ENCODE measurements at regions not wholly inside any gene's neighbourhood (a gene's known extent, or its start where the extent isn't known, plus 50 kb on each side); places are given as distances from the start of the nearest gene placed in this dataset.

DNA sequence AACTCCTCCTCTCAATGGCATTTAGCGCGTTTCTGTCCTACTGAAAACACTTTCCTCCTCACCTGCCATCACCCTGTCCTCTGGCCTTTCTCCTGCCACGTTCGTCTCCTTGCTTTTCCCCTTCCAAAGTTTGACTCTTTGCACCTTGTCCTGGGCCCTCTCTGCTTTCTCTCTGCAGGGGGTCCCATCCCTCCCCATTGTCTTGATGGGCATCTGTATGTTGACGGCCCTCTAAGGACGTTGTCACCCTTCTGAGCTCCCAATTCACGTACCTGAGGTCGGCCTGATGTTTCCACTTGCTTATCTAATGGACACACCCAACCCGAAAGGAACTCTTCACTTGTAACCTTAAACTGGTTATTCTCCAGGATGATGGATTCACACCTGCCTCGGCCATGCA, 170.4 kb downstream of the WSCD1 start:
- H2BK5ac ChIP-seq (ENCODE audit: low read depth, low read length, poor library complexity, severe bottlenecking): no peak overlapping the region
- in situ Hi-C loops (cut with MboI; ENCODE audit: low sequenced_read_pairs): no loop called here
- H2AK9ac ChIP-seq (replicated peaks; ENCODE audit: low read depth, low read length, poor library complexity): no peak overlapping the region
- H2AK5ac ChIP-seq (ENCODE audit: low read depth, low read length): no peak overlapping the region
- H3K14ac ChIP-seq (replicated peaks; ENCODE audit: low read depth, low read length): no peak overlapping the region
- H2BK120ac ChIP-seq (ENCODE audit: low read depth, low read length): no peak overlapping the region
- no peak for TF ChIP-seq POLR2A (IDR thresholded peaks at IDR 0.05; ENCODE audit: low read depth, low read length)
- dilution Hi-C loops (cut with HindIII; ENCODE audit: low sequenced_read_pairs, unreplicated experiment): no loop called here
- H4K8ac ChIP-seq (ENCODE audit: low read depth in 2 of 2, low read length in 2 of 2): no peak overlapping the region
- H4K91ac ChIP-seq (ENCODE audit: insufficient read depth, low read depth, low read length): no peak overlapping the region
- no peaks in the 10 kb centered on the region for H4K20me1 ChIP-seq (ENCODE audit: insufficient read depth, low read length)
- no TSS peak for BruUV-seq (replicated peaks)
- H2BK15ac ChIP-seq (ENCODE audit: low read depth, low read length): no peak overlapping the region
- no peak overlapping the region for H3K18ac ChIP-seq (ENCODE audit: low read depth, low read length)
- H3K9me1 ChIP-seq (ENCODE audit: insufficient read depth, low read length): no peaks in the 10 kb centered on the region
- H3K4me1 ChIP-seq (ENCODE audit: control insufficient read depth, insufficient read depth, low read length): no peaks in the 10 kb centered on the region
- ATAC-seq (ENCODE audit: low read depth): no peak
- no peak for DNase-seq
- H3K27ac ChIP-seq (ENCODE audit: insufficient read depth, low read length): no peak overlapping the region
- H3K36me3 ChIP-seq (ENCODE audit: control insufficient read depth, insufficient read depth, low read length): no peaks in the 10 kb centered on the region
- no peak overlapping the region for H3K56ac ChIP-seq (ENCODE audit: extremely low read depth, insufficient read depth, low read length)
- no peak overlapping the region for H2BK20ac ChIP-seq (ENCODE audit: low read depth, low read length)
- H2AFZ ChIP-seq (replicated peaks; ENCODE audit: low read length, poor library complexity): no peak overlapping the region
- intact Hi-C loops (cut with micrococcal nuclease): no loop called here
- H3K9ac ChIP-seq (ENCODE audit: low read depth, low read length): no peak overlapping the region
- H3K27me3 ChIP-seq (ENCODE audit: control insufficient read depth, insufficient read depth, low read length): no peaks in the 10 kb centered on the region
- no peaks in the 10 kb centered on the region for H3K79me1 ChIP-seq (ENCODE audit: low read depth in 1 of 2, low read length in 2 of 2)
- POLR2A ChIA-PET (ENCODE audit: unreplicated experiment): no interaction called here
- CTCF ChIA-PET: no interaction called here
- H3K9me3 ChIP-seq (ENCODE audit: control insufficient read depth, insufficient read depth, low read length): no peaks in the 10 kb centered on the region; the same call in 1 of the 2 replicates
- no peak overlapping the region for H3K23ac ChIP-seq (ENCODE audit: low read depth, low read length)
- H3K4ac ChIP-seq (ENCODE audit: low read depth, low read length): no peak overlapping the region
- no peak overlapping the region for H4K5ac ChIP-seq (ENCODE audit: low read depth, low read length)
- H3K4me3 ChIP-seq (ENCODE audit: insufficient read depth, low read depth, low read length): no peak overlapping the region
- H3K4me2 ChIP-seq (ENCODE audit: low read depth, low read length): no peak overlapping the region
- WGBS, 2 experiments (ENCODE audit: extremely low coverage in 2 of 2, insufficient read length in 1 of 2): 0% methylated on average over 1 of the region's 10 CpGs; no CpG with 5 or more reads in 1 of the 2 experiments

Measured in IMR-90 (cell line).